Stimulated activated naive CD8-positive, alpha-beta T cell treated with anti-CD3 and anti-CD28 coated beads, Interleukin-15, amount 100 ng/mL, for 72 hours (primary cell): ENCODE measurements at regions not wholly inside any gene's neighbourhood (a gene's known extent, or its start where the extent isn't known, plus 50 kb on each side); places are given as distances from the start of the nearest gene placed in this dataset.
"Not testable (repeated sequence)": the region's sequence is repeated elsewhere in the genome, so short reads cannot be mapped to it uniquely, and the experiment has no call there.

Experiments
- ATAC-seq: fragments of 150-1000 bp; cut with Tn5 transposase; 2 replicates; pipeline ENCODE4 v1.10.0; 2021; ENCODE audit warnings: mild to moderate bottlenecking, moderate library complexity
- DNase-seq, 2 donors: peaks; one replicate each; pipeline ENCODE4 v3.0.0; 2021 to 2022
- H3K27ac Mint-ChIP-seq, 2 donors: one replicate each; pipeline ENCODE4 v1.8.0; 2022; ENCODE audit warnings: mild to moderate bottlenecking in 2 of 2, mixed read lengths in 2 of 2, moderate library complexity in 2 of 2
- H3K27me3 Mint-ChIP-seq: one replicate; pipeline ENCODE4 v1.8.0; 2022; ENCODE audit warnings: mixed read lengths
- H3K4me1 Mint-ChIP-seq: one replicate; pipeline ENCODE4 v1.8.0; 2022; ENCODE audit warnings: mild to moderate bottlenecking, mixed read lengths
- H3K4me3 Mint-ChIP-seq, 2 donors: one replicate each; pipeline ENCODE4 v1.8.0; 2022; ENCODE audit warnings: mild to moderate bottlenecking in 2 of 2, mixed read lengths in 2 of 2, moderate library complexity in 1 of 2
- H3K9me3 Mint-ChIP-seq, 2 donors: one replicate each; pipeline ENCODE4 v1.8.0; 2022; ENCODE audit warnings: mixed read lengths in 2 of 2

DNA sequence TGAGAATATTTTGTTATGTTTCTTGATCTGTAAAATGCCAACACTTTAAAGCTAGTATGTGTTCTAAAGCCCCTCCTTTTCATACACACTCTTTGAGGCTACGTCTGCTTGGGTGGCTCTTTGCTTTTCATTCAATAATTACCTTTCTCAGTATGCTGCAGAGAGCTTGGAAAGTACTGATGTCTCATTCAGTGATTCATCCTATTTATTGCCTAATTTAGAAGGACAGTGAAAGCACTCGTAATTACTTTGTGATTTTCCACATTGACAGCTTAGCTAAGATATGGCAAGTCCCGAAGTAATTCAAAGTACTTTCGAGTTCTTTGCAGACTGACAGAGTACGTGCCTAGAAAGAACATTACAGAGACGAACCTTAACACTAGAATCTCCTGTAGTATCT, 57.2 kb downstream of the BMP15 start:
- no peaks in the 10 kb centered on the region for H3K4me1 Mint-ChIP-seq
- no peak overlapping the region for H3K4me3 Mint-ChIP-seq
- no peaks in the 10 kb centered on the region for H3K9me3 Mint-ChIP-seq
- H3K27me3 Mint-ChIP-seq, result no peaks in the 10 kb centered on the region
- DNase-seq (no peak), ATAC-seq (no peak)
- no peak overlapping the region for H3K27ac Mint-ChIP-seq

DNA sequence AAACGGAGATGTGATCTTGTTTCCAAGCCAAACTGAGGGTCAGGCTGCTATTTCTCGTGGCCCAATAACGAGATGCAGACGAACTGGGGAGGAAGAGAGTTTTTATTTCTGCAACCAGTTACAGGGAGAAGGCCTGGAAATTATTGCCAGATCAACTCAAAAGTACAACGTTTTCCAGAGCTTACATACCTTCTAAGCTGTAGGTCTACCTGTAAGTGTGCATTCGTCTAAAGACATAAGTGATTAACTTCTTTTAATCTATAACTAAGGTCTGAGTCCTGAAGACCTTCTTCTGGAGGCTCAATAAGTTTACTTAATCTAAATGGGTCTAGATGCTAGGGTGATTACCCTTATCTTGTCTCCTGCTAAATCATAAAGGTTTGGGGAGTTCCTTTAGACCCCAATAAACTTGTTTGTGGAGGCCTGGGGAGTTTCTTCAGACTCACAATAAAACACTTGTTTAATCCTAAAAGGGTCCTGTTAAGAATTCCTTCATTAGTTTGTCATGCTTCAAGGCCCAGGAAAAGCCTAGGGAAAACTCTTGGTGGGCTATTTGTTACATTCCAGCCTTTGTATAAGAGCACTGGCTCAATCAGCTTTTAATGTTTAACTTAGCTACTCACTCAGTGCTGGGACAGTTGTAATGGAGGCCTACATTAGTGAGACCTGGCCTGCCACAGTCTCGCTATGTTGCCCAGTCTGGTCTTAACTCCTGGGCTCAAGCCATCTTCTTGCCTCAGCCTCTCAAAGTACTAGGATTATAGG, 58.5 kb downstream of the BMP15 start:
- H3K9me3 Mint-ChIP-seq, H3K27me3 Mint-ChIP-seq, H3K4me3 Mint-ChIP-seq, ATAC-seq, DNase-seq, H3K4me1 Mint-ChIP-seq, H3K27ac Mint-ChIP-seq: not testable (repeated sequence)

DNA sequence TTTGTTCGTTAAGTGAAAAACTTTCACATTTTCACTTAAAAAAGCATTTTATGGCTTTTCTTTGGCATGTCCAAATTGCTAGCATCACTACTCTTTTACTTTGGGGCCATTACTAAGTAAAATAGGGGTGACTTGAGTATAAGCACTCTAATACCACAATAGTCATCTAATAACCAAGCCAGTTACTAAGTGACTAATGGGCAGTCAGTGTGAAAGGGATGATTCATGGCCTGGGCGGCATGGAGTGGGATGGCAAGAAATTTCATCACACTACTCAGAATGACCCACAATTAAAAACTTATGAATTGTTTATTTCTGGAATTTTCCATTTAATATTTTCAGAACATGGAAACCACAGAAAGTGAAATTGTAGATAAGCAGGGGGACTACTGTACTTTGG, 60.9 kb downstream of the BMP15 start:
- no peak overlapping the region for H3K4me3 Mint-ChIP-seq
- ATAC-seq (peak; percentile 54), DNase-seq (peak in 1 of 2 donors; percentile 9)
- no peaks in the 10 kb centered on the region for H3K4me1 Mint-ChIP-seq
- no peaks in the 10 kb centered on the region for H3K27me3 Mint-ChIP-seq
- H3K9me3 Mint-ChIP-seq, result no peaks in the 10 kb centered on the region
- H3K27ac Mint-ChIP-seq, result no peak overlapping the region

DNA sequence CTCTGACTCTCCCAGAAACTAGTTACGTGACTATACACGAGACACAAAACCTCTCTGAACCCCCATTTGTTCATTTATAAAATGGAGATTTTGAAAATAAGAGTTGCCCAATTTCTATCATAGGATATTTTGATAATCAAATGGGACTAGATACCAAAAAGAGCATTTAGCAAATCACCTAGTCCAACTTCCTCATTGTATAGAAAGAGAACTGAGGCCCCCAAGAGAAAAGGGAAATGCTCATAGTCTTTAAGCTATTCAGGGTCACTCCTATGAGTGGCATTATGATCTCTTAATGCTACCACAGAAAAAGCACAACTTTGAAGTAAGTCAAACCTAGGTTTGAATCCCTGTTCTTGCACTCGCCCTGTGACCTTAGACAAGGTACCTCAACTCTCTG, 62.7 kb downstream of the BMP15 start:
- no peak for ATAC-seq
- Mint-ChIP-seq H3K4me3 (no peak overlapping the region), H3K27me3 (no peaks in the 10 kb centered on the region), H3K27ac (no peak overlapping the region), H3K9me3 (no peaks in the 10 kb centered on the region), H3K4me1 (no peaks in the 10 kb centered on the region)
- DNase-seq, result no peak

DNA sequence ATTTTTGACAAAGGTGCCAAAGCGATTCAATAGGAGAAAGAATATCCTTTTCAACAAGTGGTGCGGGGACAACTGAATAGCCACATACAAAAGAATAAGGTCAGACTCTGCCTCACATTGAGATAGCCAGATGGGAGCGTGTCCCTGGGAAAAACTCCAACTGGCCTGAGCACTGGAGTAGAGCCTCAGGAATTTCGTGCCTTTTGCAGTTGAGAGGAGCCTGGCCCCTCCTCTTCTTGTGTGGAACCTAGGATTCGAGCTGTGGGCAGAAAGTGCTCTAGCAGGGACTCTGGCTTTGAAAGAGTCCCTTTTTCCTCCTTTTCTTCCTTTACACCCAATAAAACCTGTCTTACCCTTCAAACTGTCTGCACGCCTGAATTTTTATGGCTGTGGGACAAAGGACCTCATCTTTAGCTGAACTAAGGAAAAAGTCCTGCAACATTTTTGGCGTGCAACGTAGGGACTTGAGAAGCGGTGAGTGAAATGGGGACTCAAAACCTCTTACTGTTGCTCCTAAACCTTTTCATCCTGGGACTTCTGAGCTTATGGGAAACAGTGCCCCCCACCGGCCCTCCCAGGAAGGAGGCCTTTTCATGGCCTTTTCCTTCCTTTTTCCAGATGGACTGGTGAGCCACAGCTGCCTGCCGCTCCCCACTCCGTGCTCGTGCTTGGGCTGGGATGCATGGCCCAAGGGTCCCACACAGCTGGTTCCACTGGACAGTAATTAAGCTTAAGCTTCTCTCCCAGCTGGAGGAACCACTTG, 68.6 kb downstream of the BMP15 start:
- Mint-ChIP-seq H3K27me3 (no peaks in the 10 kb centered on the region), H3K27ac (no peak overlapping the region), H3K9me3 (no peaks in the 10 kb centered on the region), H3K4me3 (no peak overlapping the region), H3K4me1 (no peaks in the 10 kb centered on the region)
- DNase-seq (no peak), ATAC-seq (no peak)

DNA sequence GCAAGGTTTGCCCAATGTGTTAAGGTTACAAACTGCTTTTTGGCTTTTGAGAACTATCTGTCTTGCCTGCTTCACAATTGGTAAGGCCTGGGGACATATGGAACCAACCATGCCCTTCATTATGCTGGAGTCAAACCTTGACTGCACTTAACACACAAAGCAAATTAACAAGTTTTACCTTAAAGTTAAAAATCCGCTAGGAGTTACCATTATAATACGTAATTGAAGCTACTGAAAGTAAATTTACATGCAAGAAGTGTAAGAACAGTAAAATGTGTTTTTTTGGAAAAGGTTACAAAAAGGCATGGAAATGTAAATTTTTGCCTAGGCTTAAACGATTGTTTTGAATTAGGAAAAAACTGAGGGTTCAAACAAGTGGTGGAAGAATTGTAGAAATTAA, 69.7 kb downstream of the BMP15 start:
- no peak overlapping the region for H3K27ac Mint-ChIP-seq
- DNase-seq, result no peak
- H3K4me3 Mint-ChIP-seq, result no peak overlapping the region
- no peak for ATAC-seq
- H3K27me3 Mint-ChIP-seq, result no peaks in the 10 kb centered on the region
- no peaks in the 10 kb centered on the region for H3K4me1 Mint-ChIP-seq
- H3K9me3 Mint-ChIP-seq, result no peaks in the 10 kb centered on the region

DNA sequence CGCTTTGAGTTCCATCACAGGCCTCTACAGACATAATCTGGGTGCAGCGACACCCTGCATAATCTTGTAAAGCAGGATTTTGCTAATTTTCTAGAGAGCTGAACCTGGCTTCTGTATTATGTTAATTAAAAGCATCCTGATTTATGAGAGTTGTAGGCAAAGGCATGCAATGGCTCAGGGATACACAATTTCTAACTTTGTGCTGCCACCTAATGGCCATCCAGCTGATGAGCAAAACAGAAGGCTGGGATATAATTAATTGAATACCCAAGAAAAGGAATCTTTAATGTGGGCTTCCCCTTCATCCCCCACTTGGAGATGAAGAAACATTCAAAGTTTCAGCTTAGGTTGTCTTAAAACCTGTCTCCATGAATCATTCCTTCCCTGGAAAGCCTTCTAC, 78.1 kb downstream of the BMP15 start:
- Mint-ChIP-seq H3K27ac (no peak overlapping the region), H3K4me1 (no peaks in the 10 kb centered on the region), H3K4me3 (no peak overlapping the region), H3K9me3 (no peaks in the 10 kb centered on the region), H3K27me3 (peaks cover 10% of the 10 kb centered on the region)
- ATAC-seq (no peak), DNase-seq (peak in 1 of 2 donors; percentile 8)

DNA sequence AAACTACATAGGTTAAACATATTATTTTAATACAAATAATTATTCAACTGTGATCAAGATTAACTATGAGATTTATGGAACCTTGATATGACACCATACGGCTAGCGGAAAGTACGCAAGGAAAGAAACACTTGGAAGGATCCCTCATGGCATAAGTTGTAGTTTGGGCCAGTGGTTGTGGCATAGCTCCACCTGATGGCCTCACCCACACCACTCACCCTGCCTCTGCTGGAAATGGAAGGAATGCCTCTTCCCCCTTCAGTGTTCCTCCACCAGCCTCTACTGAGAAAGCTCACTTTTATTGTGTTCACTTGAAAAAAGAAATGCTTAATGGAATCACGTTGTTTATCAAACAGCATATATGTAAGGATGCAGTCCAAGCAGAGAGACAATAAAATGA, 86.4 kb downstream of the BMP15 start:
- Mint-ChIP-seq H3K9me3 (no peaks in the 10 kb centered on the region), H3K27me3 (peaks cover 8% of the 10 kb centered on the region), H3K4me3 (no peak overlapping the region), H3K27ac (no peak overlapping the region), H3K4me1 (no peaks in the 10 kb centered on the region)
- no peak for ATAC-seq
- no peak for DNase-seq

DNA sequence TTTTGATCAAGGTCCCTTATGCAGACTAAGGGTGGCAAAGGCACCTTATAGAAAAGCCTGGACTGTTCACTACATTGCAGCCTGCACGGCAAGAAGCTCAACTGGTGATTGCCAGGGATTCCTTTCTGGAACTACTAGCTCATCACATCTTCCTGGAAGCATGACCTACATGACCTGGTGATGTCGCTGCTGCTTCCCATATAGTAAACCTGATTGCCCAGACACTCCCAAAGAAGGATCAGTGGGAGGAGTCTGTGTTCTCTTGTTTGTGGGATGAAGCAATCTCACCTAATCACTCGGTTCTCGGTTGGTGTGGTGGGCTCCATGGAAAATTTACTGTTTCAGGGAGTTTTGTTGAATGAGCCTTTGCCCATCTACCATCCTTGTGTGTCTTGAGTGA, 89.8 kb downstream of the BMP15 start:
- not testable (repeated sequence) for H3K4me1 Mint-ChIP-seq, H3K27me3 Mint-ChIP-seq, H3K9me3 Mint-ChIP-seq, H3K4me3 Mint-ChIP-seq, H3K27ac Mint-ChIP-seq, ATAC-seq, DNase-seq

DNA sequence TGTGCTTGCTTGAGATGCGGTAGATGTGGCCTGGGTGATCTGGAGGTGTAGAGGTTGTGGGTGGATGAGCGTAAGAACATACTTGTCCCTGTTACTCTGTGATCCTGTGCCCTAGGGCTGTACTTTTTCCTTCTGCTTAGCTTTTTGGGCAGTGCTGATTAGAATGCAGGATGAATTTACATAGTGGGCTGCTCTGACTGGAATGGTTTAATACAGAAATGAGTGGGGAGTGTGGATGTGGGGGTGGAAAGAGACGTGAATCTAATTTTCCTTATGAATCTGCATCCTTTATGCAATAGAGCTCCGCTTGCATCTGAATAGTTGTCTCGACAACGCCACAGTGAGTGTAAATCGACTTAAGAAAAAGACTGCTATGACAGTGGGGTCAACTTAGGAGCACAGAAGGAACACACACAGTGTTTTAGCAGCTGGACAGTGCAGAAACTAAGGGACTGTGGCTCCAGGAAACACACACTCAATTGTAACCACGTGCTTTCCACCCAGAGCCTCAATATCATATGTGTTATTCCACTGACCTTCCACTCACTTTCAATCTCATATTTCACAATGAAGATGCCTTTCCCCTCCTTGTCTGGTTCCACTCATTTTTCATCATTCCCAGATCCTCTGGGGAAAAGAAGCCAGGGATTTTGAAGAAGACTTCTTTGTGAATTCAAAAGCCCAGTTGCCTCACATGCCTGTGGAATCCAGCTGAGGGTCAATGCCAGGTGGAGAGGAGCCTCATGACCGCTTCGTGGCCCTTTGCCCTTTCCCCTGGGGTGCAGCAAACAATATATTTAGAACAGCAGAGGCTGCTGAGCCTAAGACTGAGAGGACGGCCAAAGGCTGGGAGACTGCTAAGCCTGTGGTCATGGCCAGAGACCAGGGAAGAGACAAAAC, 91.4 kb downstream of the BMP15 start:
- H3K4me1 Mint-ChIP-seq, H3K27me3 Mint-ChIP-seq: not testable (repeated sequence)
- peak overlapping the region in 1 of 2 donors; percentile 63 for H3K27ac Mint-ChIP-seq

DNA sequence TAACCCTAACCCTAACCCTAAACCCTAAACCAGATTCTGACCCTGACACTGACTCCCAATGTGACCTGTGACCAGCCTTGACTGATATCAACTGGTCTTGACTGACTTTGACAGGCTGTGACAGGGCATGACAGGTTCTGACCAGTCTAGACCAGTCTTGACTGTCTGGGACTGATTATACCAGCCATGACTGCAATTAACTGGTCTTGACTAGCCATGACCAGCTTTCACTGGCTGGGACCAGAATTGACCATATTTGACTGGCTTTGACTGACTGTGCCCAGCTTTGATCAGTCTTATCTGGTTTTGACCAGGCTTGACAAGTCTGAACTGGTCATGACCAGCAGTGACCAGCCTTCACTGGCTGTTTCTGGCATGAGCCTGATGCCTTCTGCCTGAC, 95.5 kb downstream of the BMP15 start:
- Mint-ChIP-seq H3K9me3 (no peaks in the 10 kb centered on the region), H3K27ac (no peak overlapping the region), H3K4me3 (no peak overlapping the region), H3K4me1 (no peaks in the 10 kb centered on the region), H3K27me3 (no peaks in the 10 kb centered on the region)
- no peak for ATAC-seq
- no peak for DNase-seq

More for the DNA sequence above, 91.4 kb downstream of the BMP15 start:
- H3K9me3 Mint-ChIP-seq, ATAC-seq, H3K4me3 Mint-ChIP-seq, DNase-seq: not testable (repeated sequence)

DNA sequence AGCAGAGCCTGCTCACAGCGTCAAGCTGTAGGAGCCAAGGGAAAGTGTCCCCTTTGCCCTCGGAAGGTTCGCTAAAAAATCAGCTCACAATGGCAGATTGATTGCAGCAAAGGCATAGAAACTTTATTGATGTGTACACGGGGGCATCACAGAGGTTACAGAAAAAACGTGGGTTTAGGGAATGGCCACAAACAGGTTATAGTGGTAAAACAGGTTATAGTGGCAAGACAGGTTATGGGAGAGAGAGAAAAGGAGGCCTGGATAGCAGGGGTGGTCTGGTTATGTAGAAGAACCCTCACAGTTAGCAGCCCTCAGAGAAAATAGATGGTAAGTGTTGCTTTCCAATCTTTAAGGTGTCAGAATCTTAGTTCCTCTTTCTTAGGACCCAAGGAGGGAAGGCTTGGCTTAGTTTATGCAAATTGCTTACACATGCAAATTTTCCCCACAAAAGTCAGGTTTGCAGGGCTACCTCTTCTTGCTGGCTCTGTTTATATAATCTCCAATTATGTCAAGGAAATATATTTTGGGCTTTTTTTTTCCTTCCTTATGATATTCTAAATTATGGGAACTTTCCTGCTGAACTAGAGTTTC, 113.7 kb downstream of the BMP15 start:
- Mint-ChIP-seq H3K27ac (no peak overlapping the region), H3K9me3 (no peaks in the 10 kb centered on the region), H3K4me3 (no peak overlapping the region), H3K4me1 (no peaks in the 10 kb centered on the region), H3K27me3 (peaks cover 17% of the 10 kb centered on the region)
- ATAC-seq, result no peak
- DNase-seq, result no peak

DNA sequence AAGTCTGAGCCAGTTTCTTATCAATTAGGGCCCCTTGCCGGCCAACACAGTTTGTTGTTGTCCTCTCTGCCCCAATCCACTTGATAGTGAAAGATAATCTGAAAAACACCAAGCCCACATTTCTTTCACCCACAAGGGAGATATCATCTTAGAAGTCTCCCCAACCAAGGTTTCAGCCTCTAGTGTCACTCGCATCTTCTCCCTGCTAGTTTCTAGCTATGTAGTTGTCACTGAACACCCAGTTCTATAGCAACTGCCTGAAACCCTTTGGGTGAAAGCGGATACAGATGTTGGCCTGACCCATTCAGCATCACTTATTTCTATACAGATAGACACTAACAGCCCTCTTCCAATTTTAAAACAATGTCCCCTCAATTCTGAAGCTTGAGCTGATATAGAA, 116.3 kb downstream of the BMP15 start:
- no peak overlapping the region for H3K4me3 Mint-ChIP-seq
- peaks cover 7% of the 10 kb centered on the region for H3K27me3 Mint-ChIP-seq
- H3K9me3 Mint-ChIP-seq, result no peaks in the 10 kb centered on the region
- no peaks in the 10 kb centered on the region for H3K4me1 Mint-ChIP-seq
- peak overlapping the region in 1 of 2 donors; percentile 48 for H3K27ac Mint-ChIP-seq
- DNase-seq (no peak), ATAC-seq (no peak)

DNA sequence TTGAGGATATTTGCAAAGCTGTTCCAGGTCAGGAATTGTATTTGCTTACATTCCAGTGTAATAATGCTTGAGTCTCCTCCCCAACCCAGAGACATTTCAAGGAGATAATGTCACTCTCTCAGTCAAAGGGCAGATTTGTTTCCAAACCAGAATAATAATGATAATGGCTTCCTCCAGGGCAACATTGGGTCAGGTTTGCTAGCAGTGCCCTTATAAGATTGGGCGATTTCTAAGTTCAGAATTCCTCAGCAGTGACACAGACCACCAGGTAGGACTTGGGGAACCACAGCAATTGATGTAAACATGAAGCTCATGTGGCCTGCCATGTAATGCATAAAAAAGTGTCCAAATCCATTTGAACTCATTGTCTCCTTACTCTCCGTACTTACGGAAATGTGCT, 125.2 kb downstream of the BMP15 start:
- H3K9me3 Mint-ChIP-seq, result no peaks in the 10 kb centered on the region
- H3K4me1 Mint-ChIP-seq, result no peaks in the 10 kb centered on the region
- no peak for DNase-seq
- ATAC-seq, result no peak
- H3K27ac Mint-ChIP-seq, result no peak overlapping the region
- H3K4me3 Mint-ChIP-seq, result no peak overlapping the region
- no peaks in the 10 kb centered on the region for H3K27me3 Mint-ChIP-seq

DNA sequence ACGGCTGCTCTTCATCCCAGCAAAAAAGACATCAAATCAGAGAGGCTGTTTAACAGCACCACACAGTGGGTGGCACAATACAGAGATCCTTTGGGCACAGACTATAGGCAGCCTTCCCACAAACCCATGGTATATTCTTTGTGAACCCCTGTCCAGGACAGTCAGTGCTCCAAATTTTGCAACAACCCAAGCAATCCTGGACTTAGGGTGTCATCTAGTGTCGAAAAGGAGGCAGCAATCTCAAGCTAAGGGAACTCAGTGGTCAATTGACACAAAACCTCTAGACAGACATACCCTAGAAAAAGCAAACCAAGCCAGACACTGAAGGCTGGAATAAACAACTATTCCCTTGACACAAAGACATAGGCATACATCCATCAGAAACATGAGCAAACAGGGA, 137.4 kb downstream of the BMP15 start:
- H3K4me1 Mint-ChIP-seq, result no peaks in the 10 kb centered on the region
- ATAC-seq, result no peak
- peaks cover 12% of the 10 kb centered on the region for H3K27me3 Mint-ChIP-seq
- H3K27ac Mint-ChIP-seq, result no peak overlapping the region
- no peak overlapping the region for H3K4me3 Mint-ChIP-seq
- DNase-seq, result no peak
- H3K9me3 Mint-ChIP-seq, result no peaks in the 10 kb centered on the region
